HK-2 (cell line): ENCODE measurements at regions not wholly inside any gene's neighbourhood (a gene's known extent, or its start where the extent isn't known, plus 50 kb on each side); places are given as distances from the start of the nearest gene placed in this dataset.
"Not testable (repeated sequence)": the region's sequence is repeated elsewhere in the genome, so short reads cannot be mapped to it uniquely, and the experiment has no call there.

ENCODE experiments used
- DNase-seq: peaks from one replicate; pipeline ENCODE4 v3.0.0-alpha.2; 2018; ENCODE audit not compliant: unreplicated experiment

GRCh38 chr10:9111976-9112375 is 1057.5 kb downstream of the GATA3 start:
- no peak for DNase-seq

- DNase-seq: no peak
These were observed 1072.2 kb downstream of the GATA3 start for GRCh38 chr10:9126728-9127127.

GRCh38 chr10:9137368-9137767 is 1082.9 kb downstream of the GATA3 start:
- DNase-seq: no peak

GRCh38 chr10:9138829-9139228 is 1084.3 kb downstream of the GATA3 start:
- DNase-seq: not testable (repeated sequence)

- DNase-seq: no peak
These were observed 1085.9 kb downstream of the GATA3 start for GRCh38 chr10:9140373-9140772.

GRCh38 chr10:9147475-9147874 is 1093.0 kb downstream of the GATA3 start:
- DNase-seq: no peak

GRCh38 chr10:9149134-9149533 is 1094.6 kb downstream of the GATA3 start:
- no peak for DNase-seq

GRCh38 chr10:9153057-9153456 is 1098.6 kb downstream of the GATA3 start:
- DNase-seq: not testable (repeated sequence)

- no peak for DNase-seq
These were observed 1103.2 kb downstream of the GATA3 start for GRCh38 chr10:9157656-9158055.

GRCh38 chr10:9158675-9159074 is 1104.2 kb downstream of the GATA3 start:
- DNase-seq: no peak

- DNase-seq: no peak
These were observed 1105.8 kb downstream of the GATA3 start for GRCh38 chr10:9160275-9160674.

- DNase-seq: no peak
These were observed 1109.2 kb downstream of the GATA3 start for GRCh38 chr10:9163699-9164098.

GRCh38 chr10:9166770-9167169 is 1112.3 kb downstream of the GATA3 start:
- DNase-seq: no peak

- DNase-seq: no peak
These were observed 1117.8 kb downstream of the GATA3 start for GRCh38 chr10:9172276-9172675.

GRCh38 chr10:9175200-9175599 is 1120.7 kb downstream of the GATA3 start:
- DNase-seq: no peak

GRCh38 chr10:9183197-9183880 is 1128.9 kb downstream of the GATA3 start:
- DNase-seq: not testable (repeated sequence)

GRCh38 chr10:9188022-9188810 is 1133.7 kb downstream of the GATA3 start:
- no peak for DNase-seq

GRCh38 chr10:9189448-9189847 is 1135.0 kb downstream of the GATA3 start:
- no peak for DNase-seq

- DNase-seq: no peak
These were observed 1138.6 kb downstream of the GATA3 start for GRCh38 chr10:9193120-9193519.

- DNase-seq: no peak
These were observed 1140.9 kb downstream of the GATA3 start for GRCh38 chr10:9195385-9195784.

- no peak for DNase-seq
These were observed 1144.1 kb downstream of the GATA3 start for GRCh38 chr10:9198611-9199010.

GRCh38 chr10:9205558-9205957 is 1151.1 kb downstream of the GATA3 start:
- no peak for DNase-seq

- DNase-seq: peak; percentile 37
These were observed 1154.8 kb downstream of the GATA3 start for GRCh38 chr10:9209105-9209798.
